SK-N-SH (cell line): ENCODE measurements at regions not wholly inside any gene's neighbourhood (a gene's known extent, or its start where the extent isn't known, plus 50 kb on each side); places are given as distances from the start of the nearest gene placed in this dataset.

ENCODE experiments used
- CTCF ChIA-PET: fragments of 300-600, 350-600 bp; formaldehyde crosslinking; extraction: SDS; loops from one replicate; lab custom pipeline; 2021; lab: Yijun Ruan, JAX
- POLR2A ChIA-PET: fragments of 350-600 bp; sonication (Branson Sonifier 250); formaldehyde crosslinking; extraction: SDS; loops from one replicate; lab custom pipeline; 2020; ENCODE audit warnings: antibody characterized with exemption, inconsistent platforms; lab: Yijun Ruan, JAX
- DNase-seq: peaks from one replicate; pipeline ENCODE4 v3.0.0; 2012
- H2AFZ ChIP-seq: fragments of 200-600 bp; sonication (generic); 2 replicates; pipeline ENCODE4 v1.8.1; 2016; ENCODE audit warnings: antibody characterized with exemption, mild to moderate bottlenecking, low read depth
- H3F3A ChIP-seq: fragments of 200-600 bp; sonication (generic); replicated peaks from 2 replicates; pipeline ENCODE3; 2016; ENCODE audit warnings: antibody characterized with exemption, mild to moderate bottlenecking; ENCODE audit not compliant: insufficient read depth
- H3K27ac ChIP-seq, 2 experiments: fragments of 200-500 bp in 1 of 2; fragments of 200-600 bp in 1 of 2; sonication (Bioruptor generic) in 1 of 2; sonication (generic), shearing (Covaris generic) in 1 of 2; 2 replicates each; pipeline versions ENCODE4 v1.5.1 to v1.6.1; 2014 to 2016; ENCODE audit warnings: low read depth in 2 of 2, inconsistent platforms in 1 of 2, low read length in 1 of 2, mild to moderate bottlenecking in 1 of 2, mixed read lengths in 1 of 2
- H3K27me3 ChIP-seq: fragments of 200-600 bp; sonication (generic), shearing (Covaris generic); 2 replicates; pipeline ENCODE4 v1.6.1; 2016; ENCODE audit warnings: mixed run types; ENCODE audit not compliant: insufficient read depth
- H3K36me3 ChIP-seq, 2 experiments: fragments of 200-500 bp in 1 of 2; fragments of 200-600 bp in 1 of 2; sonication (Bioruptor generic) in 1 of 2; sonication (generic) in 1 of 2; replicated peaks in 1 of 2; 2 replicates each; pipeline versions ENCODE3 to v1.5.1; 2014 to 2016; ENCODE audit warnings: low read length in 1 of 2, mild to moderate bottlenecking in 1 of 2; ENCODE audit not compliant: insufficient read depth in 2 of 2, control insufficient read depth in 1 of 2
- H3K4me1 ChIP-seq, 2 experiments: fragments of 200-500 bp in 1 of 2; fragments of 200-600 bp in 1 of 2; sonication (Bioruptor generic) in 1 of 2; sonication (generic), shearing (Covaris generic) in 1 of 2; 2 replicates each; pipeline versions ENCODE4 v1.5.1 to v1.6.1; 2014 to 2016; ENCODE audit warnings: low read depth in 1 of 2, low read length in 1 of 2, mixed run types in 1 of 2; ENCODE audit not compliant: insufficient read depth in 2 of 2, control insufficient read depth in 1 of 2
- H3K4me2 ChIP-seq: fragments of 200-600 bp; sonication (generic), shearing (Covaris generic); 2 replicates; pipeline ENCODE4 v1.6.1; 2017; ENCODE audit warnings: mixed run types
- H3K4me3 ChIP-seq, 2 experiments: fragments of 200-500 bp in 1 of 2; fragments of 200-600 bp in 1 of 2; sonication (Bioruptor generic) in 1 of 2; sonication (generic), shearing (Covaris generic) in 1 of 2; 2 replicates each; pipeline versions ENCODE4 v1.5.1 to v1.8.1; 2014 to 2016; ENCODE audit warnings: low read depth in 2 of 2, inconsistent platforms in 1 of 2, low read length in 1 of 2, mild to moderate bottlenecking in 1 of 2, mixed read lengths in 1 of 2, moderate library complexity in 1 of 2
- H3K79me2 ChIP-seq: fragments of 200-600 bp; sonication (generic); 2 replicates; pipeline ENCODE4 v1.8.1; 2017; ENCODE audit warnings: mild to moderate bottlenecking; ENCODE audit not compliant: insufficient read depth
- H3K9ac ChIP-seq: fragments of 200-600 bp; sonication (generic); 2 replicates; pipeline ENCODE4 v1.6.1; 2017; ENCODE audit warnings: mixed run types
- H3K9me2 ChIP-seq: fragments of 200-600 bp; sonication (generic); 2 replicates; pipeline ENCODE4 v1.6.1; 2017; ENCODE audit warnings: mixed run types
- H3K9me3 ChIP-seq: fragments of 200-600 bp; sonication (generic); 2 replicates; pipeline ENCODE4 v1.6.1; 2017; ENCODE audit warnings: mixed run types, mild to moderate bottlenecking, moderate library complexity
- H4K20me1 ChIP-seq: fragments of 200-600 bp; sonication (generic); 2 replicates; pipeline ENCODE4 v1.6.1; 2017; ENCODE audit warnings: mild to moderate bottlenecking, mixed run types; ENCODE audit not compliant: insufficient read depth
- CHD2 ChIP-seq: fragments of 150-350 bp; IDR thresholded peaks from 2 replicates; pipeline ENCODE4 v1.6.1; 2018; ENCODE audit warnings: low read length; ENCODE audit not compliant: partially characterized antibody
- EZH2phosphoT487 ChIP-seq: fragments of 200-600 bp; sonication (generic); IDR thresholded peaks from 2 replicates; pipeline ENCODE4 v1.6.1; 2017; ENCODE audit warnings: low read depth, mixed run types, mild to moderate bottlenecking, antibody characterized with exemption, moderate library complexity, borderline replicate concordance
- FOXJ3 ChIP-seq: sonication (generic); formaldehyde crosslinking; IDR thresholded peaks from 2 replicates; pipeline ENCODE4 v1.5.1; 2020; ENCODE audit warnings: mild to moderate bottlenecking, missing genetic modification reagents
- FOXM1 ChIP-seq: IDR thresholded peaks from 2 replicates; pipeline ENCODE4 v1.4.0; 2012; ENCODE audit warnings: low read depth, mild to moderate bottlenecking
- GABPA ChIP-seq: IDR thresholded peaks from 2 replicates; pipeline ENCODE4 v1.4.0; 2012; ENCODE audit warnings: low read depth, mild to moderate bottlenecking
- GATA2 ChIP-seq: sonication (generic); formaldehyde crosslinking; IDR thresholded peaks from 2 replicates; pipeline ENCODE4 v1.5.0; 2020; ENCODE audit warnings: mild to moderate bottlenecking, missing genetic modification reagents
- JUND ChIP-seq: IDR thresholded peaks from 2 replicates; pipeline ENCODE4 v1.4.0; 2012
- MEF2A ChIP-seq: IDR thresholded peaks from 2 replicates; pipeline ENCODE4 v1.4.0; 2012; ENCODE audit warnings: low read depth, borderline replicate concordance
- NFIC ChIP-seq: IDR thresholded peaks from 2 replicates; pipeline ENCODE4 v1.4.0; 2012; ENCODE audit warnings: borderline replicate concordance
- NRF1 ChIP-seq: IDR thresholded peaks from 2 replicates; pipeline ENCODE4 v1.6.1; 2012; ENCODE audit warnings: low read depth, mild to moderate bottlenecking, low read length
- PBX3 ChIP-seq: IDR thresholded peaks from 2 replicates; pipeline ENCODE4; 2012
- POLR2AphosphoS5 ChIP-seq: IDR thresholded peaks from 2 replicates; pipeline ENCODE4 v1.6.1; 2012; ENCODE audit warnings: low read depth, low read length
- RCOR1 ChIP-seq: fragments of 150-350 bp; IDR thresholded peaks from 2 replicates; pipeline ENCODE4 v1.6.1; 2017; ENCODE audit warnings: antibody characterized with exemption, low read length
- SMC3 ChIP-seq: IDR thresholded peaks from 2 replicates; pipeline ENCODE4 v1.6.1; 2012; ENCODE audit warnings: low read depth, low read length, improper control_type of control experiment
- TAF1 ChIP-seq: IDR thresholded peaks from 2 replicates; pipeline ENCODE4 v1.6.1; 2012; ENCODE audit warnings: low read depth, mild to moderate bottlenecking, low read length, moderate library complexity, borderline replicate concordance
- USF2 ChIP-seq: fragments of 150-350 bp; IDR thresholded peaks from 2 replicates; pipeline ENCODE4 v1.6.1; 2017; ENCODE audit warnings: antibody characterized with exemption, low read length, low read depth, borderline replicate concordance
- ZBTB33 ChIP-seq: IDR thresholded peaks from 2 replicates; pipeline ENCODE4 v1.4.0; 2012; ENCODE audit warnings: low read depth, borderline replicate concordance
- WGBS: methylation state at CpG from one replicate; pipeline ENCODE4 v1.1.6; 2017; ENCODE audit warnings: low lambda C conversion rate; 5-methylcytosine and 5-hydroxymethylcytosine counted together

- Histone ChIP-seq H3K9me2 (no peaks in the 10 kb centered on the region), H2AFZ (no peak overlapping the region), H3K9ac (no peak overlapping the region), H3K79me2 (no peaks in the 10 kb centered on the region), H3K27me3 (no peaks in the 10 kb centered on the region; the same call in 1 of the 2 replicates), H3F3A (no peaks in the 10 kb centered on the region)
- DNase-seq: no peak
- POLR2A ChIA-PET: no interaction called here
- TF ChIP-seq TAF1 (no peak), JUND (no peak), EZH2phosphoT487 (no peak), USF2 (no peak), PBX3 (no peak), SMC3 (no peak), GABPA (no peak), MEF2A (no peak), FOXJ3 (CRISPR knock-in tag) (no peak), NFIC (no peak), NRF1 (no peak), ZBTB33 (no peak), GATA2 (CRISPR knock-in tag) (no peak), RCOR1 (no peak), CHD2 (no peak), FOXM1 (no peak), POLR2AphosphoS5 (no peak)
- TF ChIP-seq, all 33 proteins: peak for 0
- CTCF ChIA-PET: no interaction called here
- H3K4me3 ChIP-seq: no peak overlapping the region; a peak in 1 of 4 replicates
- H3K36me3 ChIP-seq: no peaks in the 10 kb centered on the region
- H3K9me3 ChIP-seq: no peaks in the 10 kb centered on the region
- 18% methylated on average over 9 of the region's 9 CpGs for WGBS
- no peaks in the 10 kb centered on the region for H4K20me1 ChIP-seq
- no peaks in the 10 kb centered on the region for H3K4me1 ChIP-seq
- H3K27ac ChIP-seq: no peak overlapping the region
- H3K4me2 ChIP-seq: no peak overlapping the region; the same call in 1 of the 2 replicates
Measured at GRCh38 chr6:9943026-9943425, 471.8 kb downstream of the TFAP2A start.
